ENCODE measurements at regions not wholly inside any gene's neighbourhood (a gene's known extent, or its start where the extent isn't known, plus 50 kb on each side); places are given as distances from the start of the nearest gene placed in this dataset.

- Mint-ChIP-seq H3K27ac (no peak overlapping the region), H3K4me3 (no peak overlapping the region), H3K9me3 (peaks cover 2 to 20% (median 13%) of the 10 kb centered on the region in 11 donors), H3K27me3 (peaks cover 33 to 56% (median 38%) of the 10 kb centered on the region in 5 donors), H3K36me3 (peaks cover 0 to 5% (median 0%) of the 10 kb centered on the region in 5 donors), H3K4me1 (no peaks in the 10 kb centered on the region)
- no peaks in the 10 kb centered on the region for H3K4me1 ChIP-seq (ENCODE audit: control insufficient read depth in 2 of 2, insufficient read depth in 2 of 2, low read length in 2 of 2)
- no peak overlapping the region for H3K4me3 ChIP-seq (ENCODE audit: low read length)
- DNase-seq (no peak), ATAC-seq (no peak)
- POLR2A ChIA-PET = no interaction called here
- H3K27me3 ChIP-seq (ENCODE audit: control insufficient read depth in 2 of 2, insufficient read depth in 2 of 2, low read length in 2 of 2) = no peaks in the 10 kb centered on the region
- H3K9me3 ChIP-seq (ENCODE audit: control insufficient read depth in 2 of 3, low read length in 3 of 3) = no peaks in the 10 kb centered on the region
- no peak overlapping the region for H3K27ac ChIP-seq (ENCODE audit: low read depth, low read length)
- CTCF ChIA-PET = no interaction called here
- intact Hi-C loops (cut with micrococcal nuclease) = no loop called here
- H3K36me3 ChIP-seq (ENCODE audit: control insufficient read depth in 2 of 3, insufficient read depth in 3 of 3, low read length in 3 of 3) = no peaks in the 10 kb centered on the region
These were observed 110.0 kb upstream of the FAM204A start for GRCh38 chr10:118452098-118452497.

GRCh38 chr10:118449521-118449920 is 107.4 kb upstream of the FAM204A start:
- POLR2A ChIA-PET = no interaction called here
- no peaks in the 10 kb centered on the region for H3K4me1 ChIP-seq (ENCODE audit: control insufficient read depth in 2 of 2, insufficient read depth in 2 of 2, low read length in 2 of 2)
- Mint-ChIP-seq H3K4me1 (no peaks in the 10 kb centered on the region), H3K36me3 (peaks cover 0 to 5% (median 0%) of the 10 kb centered on the region in 5 donors), H3K27me3 (peaks cover 33 to 45% (median 38%) of the 10 kb centered on the region in 5 donors), H3K27ac (no peak overlapping the region), H3K9me3 (peaks cover 2 to 20% (median 13%) of the 10 kb centered on the region in 11 donors), H3K4me3 (no peak overlapping the region)
- ATAC-seq (no peak), DNase-seq (no peak)
- H3K9me3 ChIP-seq (ENCODE audit: control insufficient read depth in 2 of 3, low read length in 3 of 3) = no peaks in the 10 kb centered on the region
- H3K4me3 ChIP-seq (ENCODE audit: low read length) = no peak overlapping the region
- no peaks in the 10 kb centered on the region for H3K27me3 ChIP-seq (ENCODE audit: control insufficient read depth in 2 of 2, insufficient read depth in 2 of 2, low read length in 2 of 2)
- CTCF ChIA-PET = interaction anchor here (1.0 kb wide), 1 partner anchor 10 kb away, joined by 3 read pairs; no protein-coding TSS in a partner anchor
- intact Hi-C loops (cut with micrococcal nuclease) = no loop called here
- no peak overlapping the region for H3K27ac ChIP-seq (ENCODE audit: low read depth, low read length)
- no peaks in the 10 kb centered on the region for H3K36me3 ChIP-seq (ENCODE audit: control insufficient read depth in 2 of 3, insufficient read depth in 3 of 3, low read length in 3 of 3)

GRCh38 chr10:118448744-118449143 is 106.6 kb upstream of the FAM204A start:
- no peak for ATAC-seq
- POLR2A ChIA-PET = no interaction called here
- no peak for DNase-seq
- CTCF ChIA-PET = no interaction called here
- H3K27me3 ChIP-seq (ENCODE audit: control insufficient read depth in 2 of 2, insufficient read depth in 2 of 2, low read length in 2 of 2) = no peaks in the 10 kb centered on the region
- Mint-ChIP-seq H3K27me3 (peaks cover 33 to 41% (median 38%) of the 10 kb centered on the region in 5 donors), H3K4me1 (no peaks in the 10 kb centered on the region), H3K27ac (no peak overlapping the region), H3K36me3 (peaks cover 0 to 5% (median 0%) of the 10 kb centered on the region in 5 donors), H3K9me3 (peaks cover 2 to 20% (median 13%) of the 10 kb centered on the region in 11 donors), H3K4me3 (no peak overlapping the region)
- H3K4me1 ChIP-seq (ENCODE audit: control insufficient read depth in 2 of 2, insufficient read depth in 2 of 2, low read length in 2 of 2) = no peaks in the 10 kb centered on the region
- H3K9me3 ChIP-seq (ENCODE audit: control insufficient read depth in 2 of 3, low read length in 3 of 3) = no peaks in the 10 kb centered on the region
- intact Hi-C loops (cut with micrococcal nuclease) = no loop called here
- no peaks in the 10 kb centered on the region for H3K36me3 ChIP-seq (ENCODE audit: control insufficient read depth in 2 of 3, insufficient read depth in 3 of 3, low read length in 3 of 3)
- H3K4me3 ChIP-seq (ENCODE audit: low read length) = no peak overlapping the region
- H3K27ac ChIP-seq (ENCODE audit: low read depth, low read length) = no peak overlapping the region

- intact Hi-C loops (cut with micrococcal nuclease) = no loop called here
- CTCF ChIA-PET = no interaction called here
- Mint-ChIP-seq H3K4me1 (no peaks in the 10 kb centered on the region), H3K27me3 (peaks cover 33 to 44% (median 34%) of the 10 kb centered on the region in 5 donors), H3K9me3 (peaks cover 2 to 20% (median 13%) of the 10 kb centered on the region in 11 donors), H3K4me3 (no peak overlapping the region), H3K36me3 (peaks cover 0 to 5% (median 0%) of the 10 kb centered on the region in 5 donors), H3K27ac (no peak overlapping the region)
- no peak overlapping the region for H3K4me3 ChIP-seq (ENCODE audit: low read length)
- H3K4me1 ChIP-seq (ENCODE audit: control insufficient read depth in 2 of 2, insufficient read depth in 2 of 2, low read length in 2 of 2) = no peaks in the 10 kb centered on the region
- no peak overlapping the region for H3K27ac ChIP-seq (ENCODE audit: low read depth, low read length)
- ATAC-seq (no peak), DNase-seq (no peak)
- no peaks in the 10 kb centered on the region for H3K9me3 ChIP-seq (ENCODE audit: control insufficient read depth in 2 of 3, low read length in 3 of 3)
- no peaks in the 10 kb centered on the region for H3K36me3 ChIP-seq (ENCODE audit: control insufficient read depth in 2 of 3, insufficient read depth in 3 of 3, low read length in 3 of 3)
- POLR2A ChIA-PET = no interaction called here
- no peaks in the 10 kb centered on the region for H3K27me3 ChIP-seq (ENCODE audit: control insufficient read depth in 2 of 2, insufficient read depth in 2 of 2, low read length in 2 of 2)
These were observed 105.5 kb upstream of the FAM204A start for GRCh38 chr10:118447478-118448270.

- CTCF ChIA-PET = no interaction called here
- intact Hi-C loops (cut with micrococcal nuclease) = no loop called here
These were observed 103.4 kb upstream of the FAM204A start for GRCh38 chr10:118445535-118445934.

GRCh38 chr10:118444069-118444468 is 101.9 kb upstream of the FAM204A start:
- Mint-ChIP-seq H3K36me3 (no peaks in the 10 kb centered on the region), H3K4me1 (no peaks in the 10 kb centered on the region), H3K27me3 (peaks cover 19 to 41% (median 38%) of the 10 kb centered on the region in 5 donors), H3K27ac (no peak overlapping the region), H3K9me3 (peaks cover 0 to 3% (median 0%) of the 10 kb centered on the region in 11 donors), H3K4me3 (no peak overlapping the region)
- POLR2A ChIA-PET = no interaction called here
- Histone ChIP-seq H3K4me1 (ENCODE audit: control insufficient read depth in 2 of 2, insufficient read depth in 2 of 2, low read length in 2 of 2) (no peaks in the 10 kb centered on the region), H3K27me3 (ENCODE audit: control insufficient read depth in 2 of 2, insufficient read depth in 2 of 2, low read length in 2 of 2) (no peaks in the 10 kb centered on the region), H3K9me3 (ENCODE audit: control insufficient read depth in 2 of 3, low read length in 3 of 3) (no peaks in the 10 kb centered on the region), H3K27ac (ENCODE audit: low read depth, low read length) (no peak overlapping the region), H3K36me3 (ENCODE audit: control insufficient read depth in 2 of 3, insufficient read depth in 3 of 3, low read length in 3 of 3) (no peaks in the 10 kb centered on the region), H3K4me3 (ENCODE audit: low read length) (no peak overlapping the region)
- CTCF ChIA-PET = no interaction called here
- intact Hi-C loops (cut with micrococcal nuclease) = no loop called here
- ATAC-seq (no peak), DNase-seq (no peak)

More at GRCh38 chr10:118445535-118445934, 103.4 kb upstream of the FAM204A start:
- Histone ChIP-seq H3K36me3 (ENCODE audit: control insufficient read depth in 2 of 3, insufficient read depth in 3 of 3, low read length in 3 of 3) (no peaks in the 10 kb centered on the region), H3K4me3 (ENCODE audit: low read length) (no peak overlapping the region), H3K9me3 (ENCODE audit: control insufficient read depth in 2 of 3, low read length in 3 of 3) (no peaks in the 10 kb centered on the region), H3K27me3 (ENCODE audit: control insufficient read depth in 2 of 2, insufficient read depth in 2 of 2, low read length in 2 of 2) (no peaks in the 10 kb centered on the region), H3K27ac (ENCODE audit: low read depth, low read length) (no peak overlapping the region), H3K4me1 (ENCODE audit: control insufficient read depth in 2 of 2, insufficient read depth in 2 of 2, low read length in 2 of 2) (no peaks in the 10 kb centered on the region)
- DNase-seq (no peak), ATAC-seq (no peak)
- peaks cover 20 to 37% (median 34%) of the 10 kb centered on the region in 5 donors for H3K27me3 Mint-ChIP-seq
- peaks cover 0 to 3% (median 0%) of the 10 kb centered on the region in 11 donors for H3K9me3 Mint-ChIP-seq
- peaks cover 0 to 5% (median 0%) of the 10 kb centered on the region in 5 donors for H3K36me3 Mint-ChIP-seq
- H3K4me1 Mint-ChIP-seq = no peaks in the 10 kb centered on the region
- POLR2A ChIA-PET = no interaction called here
- H3K27ac Mint-ChIP-seq = no peak overlapping the region
- H3K4me3 Mint-ChIP-seq = no peak overlapping the region

GRCh38 chr10:118442032-118442431 is 99.9 kb upstream of the FAM204A start:
- intact Hi-C loops (cut with micrococcal nuclease) = no loop called here

More at GRCh38 chr10:118442032-118442431, 99.9 kb upstream of the FAM204A start:
- H3K9me3 Mint-ChIP-seq = peaks cover 0 to 3% (median 0%) of the 10 kb centered on the region in 11 donors
- DNase-seq = no peak
- peaks cover 23 to 46% (median 38%) of the 10 kb centered on the region in 5 donors for H3K27me3 Mint-ChIP-seq
- Histone ChIP-seq H3K4me3 (ENCODE audit: low read length) (no peak overlapping the region), H3K27ac (ENCODE audit: low read depth, low read length) (no peak overlapping the region), H3K9me3 (ENCODE audit: control insufficient read depth in 2 of 3, low read length in 3 of 3) (no peaks in the 10 kb centered on the region), H3K36me3 (ENCODE audit: control insufficient read depth in 2 of 3, insufficient read depth in 3 of 3, low read length in 3 of 3) (no peaks in the 10 kb centered on the region), H3K4me1 (ENCODE audit: control insufficient read depth in 2 of 2, insufficient read depth in 2 of 2, low read length in 2 of 2) (no peaks in the 10 kb centered on the region), H3K27me3 (ENCODE audit: control insufficient read depth in 2 of 2, insufficient read depth in 2 of 2, low read length in 2 of 2) (no peaks in the 10 kb centered on the region)
- no peaks in the 10 kb centered on the region for H3K4me1 Mint-ChIP-seq
- CTCF ChIA-PET = no interaction called here
- POLR2A ChIA-PET = no interaction called here
- no peak for ATAC-seq
- no peaks in the 10 kb centered on the region for H3K36me3 Mint-ChIP-seq
- no peak overlapping the region for H3K4me3 Mint-ChIP-seq
- no peak overlapping the region for H3K27ac Mint-ChIP-seq

Measured in naive thymus-derived CD4-positive, alpha-beta T cell (primary cell).